ENCODE measurements at regions not wholly inside any gene's neighbourhood (a gene's known extent, or its start where the extent isn't known, plus 50 kb on each side); places are given as distances from the start of the nearest gene placed in this dataset.

- TF ChIP-seq, protein P1, sequence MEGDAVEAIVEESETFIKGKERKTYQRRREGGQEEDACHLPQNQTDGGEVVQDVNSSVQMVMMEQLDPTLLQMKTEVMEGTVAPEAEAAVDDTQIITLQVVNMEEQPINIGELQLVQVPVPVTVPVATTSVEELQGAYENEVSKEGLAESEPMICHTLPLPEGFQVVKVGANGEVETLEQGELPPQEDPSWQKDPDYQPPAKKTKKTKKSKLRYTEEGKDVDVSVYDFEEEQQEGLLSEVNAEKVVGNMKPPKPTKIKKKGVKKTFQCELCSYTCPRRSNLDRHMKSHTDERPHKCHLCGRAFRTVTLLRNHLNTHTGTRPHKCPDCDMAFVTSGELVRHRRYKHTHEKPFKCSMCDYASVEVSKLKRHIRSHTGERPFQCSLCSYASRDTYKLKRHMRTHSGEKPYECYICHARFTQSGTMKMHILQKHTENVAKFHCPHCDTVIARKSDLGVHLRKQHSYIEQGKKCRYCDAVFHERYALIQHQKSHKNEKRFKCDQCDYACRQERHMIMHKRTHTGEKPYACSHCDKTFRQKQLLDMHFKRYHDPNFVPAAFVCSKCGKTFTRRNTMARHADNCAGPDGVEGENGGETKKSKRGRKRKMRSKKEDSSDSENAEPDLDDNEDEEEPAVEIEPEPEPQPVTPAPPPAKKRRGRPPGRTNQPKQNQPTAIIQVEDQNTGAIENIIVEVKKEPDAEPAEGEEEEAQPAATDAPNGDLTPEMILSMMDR (IDR thresholded peaks at IDR 0.05; ENCODE audit: insufficient read depth, low read length, missing control alignments), result no peak
- ChIA-PET CTCF (no interaction called here), POLR2A (no interaction called here)
- DNase-seq (ENCODE audit: low read depth, low spot score), result no peak
- H3K4me3 ChIP-seq (ENCODE audit: low read depth, low read length), result no peak overlapping the region
Measured at GRCh38 chr3:105997466-105997799, 128.6 kb upstream of the CBLB start.

- peak overlapping the region; percentile 29; the same call in 1 of the 2 replicates for H3K4me3 ChIP-seq (ENCODE audit: low read depth, low read length)
- TF ChIP-seq, protein P1 (IDR thresholded peaks at IDR 0.05; ENCODE audit: insufficient read depth, low read length, missing control alignments), result no peak
- CTCF ChIA-PET, result interaction anchor here (1.5 kb wide), 1 partner anchor 14 kb away, joined by 4 read pairs; no protein-coding TSS in a partner anchor
- peak; percentile 89 for DNase-seq (ENCODE audit: low read depth, low spot score)
- POLR2A ChIA-PET, result interaction anchor here (0.8 kb wide), 1 partner anchor 16 kb away, joined by 3 read pairs; no protein-coding TSS in a partner anchor
Measured at GRCh38 chr3:105997800-105998526, 129.2 kb upstream of the CBLB start.

- ChIA-PET POLR2A (no interaction called here), CTCF (no interaction called here)
- H3K4me3 ChIP-seq (ENCODE audit: low read depth, low read length), result no peak overlapping the region
- DNase-seq (ENCODE audit: low read depth, low spot score), result no peak
- TF ChIP-seq, protein P1 (IDR thresholded peaks at IDR 0.05; ENCODE audit: insufficient read depth, low read length, missing control alignments), result no peak
Measured at GRCh38 chr3:105999856-106000255, 131.0 kb upstream of the CBLB start.

DNA sequence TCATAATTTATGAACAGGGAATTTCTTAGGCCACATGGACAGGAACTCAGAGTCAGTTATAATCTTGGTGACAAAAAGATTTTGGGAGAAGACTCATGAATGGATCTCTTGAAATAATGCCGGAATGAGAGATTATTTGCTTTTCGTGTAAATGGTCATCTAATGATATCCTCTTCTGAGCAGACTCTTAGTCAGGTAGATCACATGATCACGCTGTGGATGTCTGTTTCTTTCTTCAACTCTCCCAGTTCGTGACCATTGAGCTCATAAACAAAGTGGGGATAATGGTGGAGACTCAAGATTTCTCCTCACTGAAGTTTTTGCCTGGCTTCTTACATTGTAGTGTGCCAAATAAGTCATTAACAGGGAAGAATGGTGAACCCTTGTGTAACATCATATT, 133.1 kb upstream of the CBLB start:
- no peak for DNase-seq (ENCODE audit: low read depth, low spot score)
- no peak overlapping the region for H3K4me3 ChIP-seq (ENCODE audit: low read depth, low read length)
- CTCF ChIA-PET, result no interaction called here
- TF ChIP-seq, protein P1 (IDR thresholded peaks at IDR 0.05; ENCODE audit: insufficient read depth, low read length, missing control alignments), result no peak
- POLR2A ChIA-PET, result no interaction called here

DNA sequence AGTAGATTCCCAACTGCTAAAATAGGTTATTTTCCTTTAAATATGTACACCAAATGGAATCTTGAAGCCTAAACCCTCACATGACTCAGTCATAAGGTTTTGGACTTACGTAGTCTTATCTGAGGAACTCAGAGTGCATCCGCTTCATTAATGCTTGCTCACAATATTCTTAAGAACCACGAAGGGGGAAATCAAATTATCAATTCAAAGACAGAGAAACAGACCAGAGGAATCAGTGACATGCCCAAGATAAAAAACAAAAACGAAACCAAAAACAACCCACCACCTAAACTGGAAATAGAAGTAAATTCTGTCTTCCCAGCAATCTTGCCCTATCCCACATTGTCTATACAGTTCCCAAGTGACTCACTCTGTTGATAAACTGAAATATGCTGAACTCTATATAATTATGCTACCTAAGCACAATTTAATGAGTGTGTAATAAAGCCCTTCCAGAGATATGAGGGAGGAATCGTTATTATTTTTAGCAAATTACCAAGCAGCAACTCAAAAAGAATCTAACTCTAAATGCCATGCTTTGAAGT, 135.4 kb upstream of the CBLB start:
- peak; percentile 50 for DNase-seq (ENCODE audit: low read depth, low spot score)
- ChIA-PET CTCF (no interaction called here), POLR2A (no interaction called here)
- TF ChIP-seq, protein P1 (IDR thresholded peaks at IDR 0.05; ENCODE audit: insufficient read depth, low read length, missing control alignments), result no peak
- H3K4me3 ChIP-seq (ENCODE audit: low read depth, low read length), result peak overlapping the region; percentile 20; the same call in 1 of the 2 replicates

GRCh38 chr3:106004826-106005225, 136.0 kb upstream of the CBLB start:
- ChIA-PET POLR2A (no interaction called here), CTCF (no interaction called here)
- no peak for DNase-seq (ENCODE audit: low read depth, low spot score)
- TF ChIP-seq, protein P1 (IDR thresholded peaks at IDR 0.05; ENCODE audit: insufficient read depth, low read length, missing control alignments), result no peak
- H3K4me3 ChIP-seq (ENCODE audit: low read depth, low read length), result no peak overlapping the region

Measured in AG04449 (cell line).